GM13977 (cell line): ENCODE measurements at regions not wholly inside any gene's neighbourhood (a gene's known extent, or its start where the extent isn't known, plus 50 kb on each side); places are given as distances from the start of the nearest gene placed in this dataset.

Experiments
- DNase-seq: peaks from one replicate; pipeline ENCODE4 v3.0.0; 2012; ENCODE audit warnings: low spot score
- in situ Hi-C: fragments of 300-500 bp; cut with MboI; formaldehyde crosslinking; loops from one replicate; pipeline ENCODE4 v1.12.0; 2022; ENCODE audit warnings: low sequenced_read_pairs, low pct_unique_long_range_greater_than_20kb, mixed read lengths, inconsistent platforms; ENCODE audit not compliant: unreplicated experiment
- TF ChIP-seq, protein P1 (sequence below): IDR thresholded peaks from 2 replicates; pipeline ENCODE4 v1.5.1; 2012; ENCODE audit warnings: mild to moderate bottlenecking, control low read depth; ENCODE audit not compliant: insufficient read depth; ENCODE audit errors: extremely low read depth, missing control alignments

DNA sequence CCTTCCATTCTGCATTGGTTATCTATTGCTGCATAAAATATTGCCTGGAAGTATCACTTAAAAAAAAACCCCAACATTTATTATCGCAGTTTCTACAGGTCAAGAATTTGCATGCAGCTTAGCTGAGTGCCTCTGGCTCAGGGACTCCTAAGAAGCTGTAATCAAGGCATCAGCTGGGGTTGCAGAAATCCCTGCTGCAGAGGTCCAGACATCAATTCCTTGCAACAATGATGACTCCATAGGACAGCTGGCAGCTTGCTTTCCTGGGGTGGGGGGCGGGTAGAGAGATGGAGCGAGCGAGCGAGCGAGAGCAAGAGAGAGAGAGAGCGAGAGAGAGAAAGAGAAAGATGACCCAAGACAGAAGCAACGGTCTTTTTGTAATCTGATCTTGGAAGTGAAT is 308.1 kb downstream of the HAPSTR1 start:
- no peak for DNase-seq
- TF ChIP-seq, protein P1, sequence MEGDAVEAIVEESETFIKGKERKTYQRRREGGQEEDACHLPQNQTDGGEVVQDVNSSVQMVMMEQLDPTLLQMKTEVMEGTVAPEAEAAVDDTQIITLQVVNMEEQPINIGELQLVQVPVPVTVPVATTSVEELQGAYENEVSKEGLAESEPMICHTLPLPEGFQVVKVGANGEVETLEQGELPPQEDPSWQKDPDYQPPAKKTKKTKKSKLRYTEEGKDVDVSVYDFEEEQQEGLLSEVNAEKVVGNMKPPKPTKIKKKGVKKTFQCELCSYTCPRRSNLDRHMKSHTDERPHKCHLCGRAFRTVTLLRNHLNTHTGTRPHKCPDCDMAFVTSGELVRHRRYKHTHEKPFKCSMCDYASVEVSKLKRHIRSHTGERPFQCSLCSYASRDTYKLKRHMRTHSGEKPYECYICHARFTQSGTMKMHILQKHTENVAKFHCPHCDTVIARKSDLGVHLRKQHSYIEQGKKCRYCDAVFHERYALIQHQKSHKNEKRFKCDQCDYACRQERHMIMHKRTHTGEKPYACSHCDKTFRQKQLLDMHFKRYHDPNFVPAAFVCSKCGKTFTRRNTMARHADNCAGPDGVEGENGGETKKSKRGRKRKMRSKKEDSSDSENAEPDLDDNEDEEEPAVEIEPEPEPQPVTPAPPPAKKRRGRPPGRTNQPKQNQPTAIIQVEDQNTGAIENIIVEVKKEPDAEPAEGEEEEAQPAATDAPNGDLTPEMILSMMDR = no peak
- in situ Hi-C loops = no loop called here

- in situ Hi-C loops = no loop called here
- TF ChIP-seq, protein P1 = no peak
- no peak for DNase-seq
Measured at GRCh38 chr16:9401173-9401572, 309.7 kb downstream of the HAPSTR1 start.

DNA sequence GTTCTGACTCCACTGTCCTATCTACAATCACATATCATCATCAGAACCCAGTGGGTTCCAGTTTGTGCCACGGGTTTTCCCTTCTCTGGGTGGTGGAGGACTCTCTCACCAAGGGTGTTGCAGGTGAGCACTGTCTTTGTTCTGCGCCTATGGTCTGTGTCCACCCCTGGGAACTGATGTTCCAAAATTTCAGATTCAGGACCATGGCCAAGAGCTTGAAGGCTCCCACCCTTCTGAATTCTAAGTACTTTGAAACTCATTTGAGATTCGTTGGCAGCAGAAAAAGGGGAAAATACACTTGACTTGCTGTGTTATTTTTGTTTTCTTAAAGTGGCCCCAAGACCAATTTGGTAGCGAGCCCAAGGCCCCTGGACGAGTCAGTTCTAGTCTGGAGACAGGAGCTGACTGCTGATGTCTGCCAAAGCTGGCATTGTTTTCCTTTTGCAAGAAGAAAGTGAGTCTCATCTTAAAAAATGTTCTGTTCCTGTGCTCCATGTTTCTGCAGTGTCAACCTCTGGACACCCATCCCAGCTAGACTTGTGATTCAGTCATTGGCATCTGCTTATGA is 310.9 kb downstream of the HAPSTR1 start:
- in situ Hi-C loops = no loop called here
- DNase-seq = no peak
- TF ChIP-seq, protein P1 = no peak

GRCh38 chr16:9404811-9405210 is 313.4 kb downstream of the HAPSTR1 start:
- in situ Hi-C loops = no loop called here
- DNase-seq = no peak
- TF ChIP-seq, protein P1 = no peak

- in situ Hi-C loops = no loop called here
- TF ChIP-seq, protein P1 = no peak
- DNase-seq = no peak
Measured at GRCh38 chr16:9406038-9406712, 314.7 kb downstream of the HAPSTR1 start.

GRCh38 chr16:9407206-9407758 is 315.8 kb downstream of the HAPSTR1 start:
- no peak for DNase-seq
- in situ Hi-C loops = no loop called here
- TF ChIP-seq, protein P1 = no peak
